ENCODE measurements at regions not wholly inside any gene's neighbourhood (a gene's known extent, or its start where the extent isn't known, plus 50 kb on each side); places are given as distances from the start of the nearest gene placed in this dataset.

GRCh38 chr9:16045651-16046280 is 492.9 kb downstream of the CCDC171 start:
- H3K4me2 ChIP-seq (ENCODE audit: insufficient read depth, low read length), result no peak overlapping the region
- H3K9me3 ChIP-seq (ENCODE audit: low read depth, low read length), result no peaks in the 10 kb centered on the region
- H3K36me3 ChIP-seq (ENCODE audit: insufficient read depth, low read length), result no peaks in the 10 kb centered on the region
- H3K4me3 ChIP-seq (ENCODE audit: insufficient read depth, low read length), result no peak overlapping the region
- H3K27ac ChIP-seq (ENCODE audit: low read depth, low read length), result no peak overlapping the region
- no peaks in the 10 kb centered on the region for H3K27me3 ChIP-seq (ENCODE audit: insufficient read depth, low read length)
- DNase-seq (ENCODE audit: insufficient read length, low spot score, missing footprints), result no peak
- no peaks in the 10 kb centered on the region for H3K79me2 ChIP-seq (ENCODE audit: insufficient read depth, low read length)
- H3K4me1 ChIP-seq (ENCODE audit: insufficient read depth, low read length), result peaks cover 21% of the 10 kb centered on the region
- H2AFZ ChIP-seq (ENCODE audit: low read length), result peak overlapping the region; percentile 48
- no peak for TF ChIP-seq CTCF (IDR thresholded peaks at IDR 0.05; ENCODE audit: extremely low read depth, low read depth, low read length)
- no peaks in the 10 kb centered on the region for H4K20me1 ChIP-seq (ENCODE audit: insufficient read depth, low read length)

- Histone ChIP-seq H3K27me3 (ENCODE audit: insufficient read depth, low read length) (no peaks in the 10 kb centered on the region), H3K4me1 (ENCODE audit: insufficient read depth, low read length) (peaks cover 21% of the 10 kb centered on the region), H3K36me3 (ENCODE audit: insufficient read depth, low read length) (no peaks in the 10 kb centered on the region), H4K20me1 (ENCODE audit: insufficient read depth, low read length) (no peaks in the 10 kb centered on the region), H3K4me2 (ENCODE audit: insufficient read depth, low read length) (no peak overlapping the region), H3K79me2 (ENCODE audit: insufficient read depth, low read length) (no peaks in the 10 kb centered on the region), H2AFZ (ENCODE audit: low read length) (no peak overlapping the region), H3K27ac (ENCODE audit: low read depth, low read length) (no peak overlapping the region), H3K9me3 (ENCODE audit: low read depth, low read length) (no peaks in the 10 kb centered on the region), H3K4me3 (ENCODE audit: insufficient read depth, low read length) (no peak overlapping the region)
- no peak for TF ChIP-seq CTCF (IDR thresholded peaks at IDR 0.05; ENCODE audit: extremely low read depth, low read depth, low read length)
- DNase-seq (ENCODE audit: insufficient read length, low spot score, missing footprints), result no peak
Measured at GRCh38 chr9:16046713-16047112, 493.9 kb downstream of the CCDC171 start.

GRCh38 chr9:16048129-16048528 is 495.3 kb downstream of the CCDC171 start:
- Histone ChIP-seq H3K79me2 (ENCODE audit: insufficient read depth, low read length) (no peaks in the 10 kb centered on the region), H3K27me3 (ENCODE audit: insufficient read depth, low read length) (no peaks in the 10 kb centered on the region), H3K27ac (ENCODE audit: low read depth, low read length) (no peak overlapping the region), H2AFZ (ENCODE audit: low read length) (no peak overlapping the region), H3K4me2 (ENCODE audit: insufficient read depth, low read length) (no peak overlapping the region), H3K4me3 (ENCODE audit: insufficient read depth, low read length) (no peak overlapping the region), H3K36me3 (ENCODE audit: insufficient read depth, low read length) (no peaks in the 10 kb centered on the region), H3K9me3 (ENCODE audit: low read depth, low read length) (no peaks in the 10 kb centered on the region), H4K20me1 (ENCODE audit: insufficient read depth, low read length) (no peaks in the 10 kb centered on the region), H3K4me1 (ENCODE audit: insufficient read depth, low read length) (peaks cover 21% of the 10 kb centered on the region)
- TF ChIP-seq CTCF (IDR thresholded peaks at IDR 0.05; ENCODE audit: extremely low read depth, low read depth, low read length), result no peak
- DNase-seq (ENCODE audit: insufficient read length, low spot score, missing footprints), result no peak

GRCh38 chr9:16052146-16052545 is 499.3 kb downstream of the CCDC171 start:
- Histone ChIP-seq H3K9me3 (ENCODE audit: low read depth, low read length) (no peaks in the 10 kb centered on the region), H3K4me1 (ENCODE audit: insufficient read depth, low read length) (peaks cover 2% of the 10 kb centered on the region), H3K4me3 (ENCODE audit: insufficient read depth, low read length) (no peak overlapping the region), H3K4me2 (ENCODE audit: insufficient read depth, low read length) (no peak overlapping the region), H3K79me2 (ENCODE audit: insufficient read depth, low read length) (no peaks in the 10 kb centered on the region), H3K36me3 (ENCODE audit: insufficient read depth, low read length) (no peaks in the 10 kb centered on the region), H3K27ac (ENCODE audit: low read depth, low read length) (no peak overlapping the region), H4K20me1 (ENCODE audit: insufficient read depth, low read length) (no peaks in the 10 kb centered on the region), H2AFZ (ENCODE audit: low read length) (no peak overlapping the region), H3K27me3 (ENCODE audit: insufficient read depth, low read length) (no peaks in the 10 kb centered on the region)
- DNase-seq (ENCODE audit: insufficient read length, low spot score, missing footprints), result no peak
- TF ChIP-seq CTCF (IDR thresholded peaks at IDR 0.05; ENCODE audit: extremely low read depth, low read depth, low read length), result no peak

Measured in osteoblast (primary cell).